T-helper 1 cell treated with Interleukin-12 subunit alpha and Interleukin-12 subunit beta and Interleukin-4 antibody, amounts not matched to agents 30 μg/mL and 1 μg/mL, for 36 hours (primary cell): ENCODE measurements at regions not wholly inside any gene's neighbourhood (a gene's known extent, or its start where the extent isn't known, plus 50 kb on each side); places are given as distances from the start of the nearest gene placed in this dataset.

Experiments used
- H3K27ac Mint-ChIP-seq: one replicate; pipeline ENCODE4 v1.8.0; 2021; ENCODE audit warnings: mild to moderate bottlenecking, mixed read lengths
- H3K27me3 Mint-ChIP-seq: one replicate; pipeline ENCODE4 v1.8.0; 2021; ENCODE audit warnings: low read depth, mixed read lengths
- H3K36me3 Mint-ChIP-seq: one replicate; pipeline ENCODE4 v1.8.0; 2021; ENCODE audit warnings: low read depth, mixed read lengths
- H3K4me1 Mint-ChIP-seq: one replicate; pipeline ENCODE4 v1.8.0; 2021; ENCODE audit warnings: low read depth, mixed read lengths
- H3K4me3 Mint-ChIP-seq: one replicate; pipeline ENCODE4 v1.8.0; 2021; ENCODE audit warnings: mild to moderate bottlenecking, moderate library complexity, mixed read lengths
- H3K9me3 Mint-ChIP-seq: one replicate; pipeline ENCODE4 v1.8.0; 2021; ENCODE audit warnings: mixed read lengths

- Mint-ChIP-seq H3K4me3 (no peak overlapping the region), H3K27me3 (no peaks in the 10 kb centered on the region), H3K9me3 (no peaks in the 10 kb centered on the region), H3K36me3 (no peaks in the 10 kb centered on the region), H3K27ac (no peak overlapping the region), H3K4me1 (no peaks in the 10 kb centered on the region)
These were observed 139.3 kb upstream of the SOX2 start for GRCh38 chr3:181572432-181572831.

GRCh38 chr3:181570472-181570871 lies 141.3 kb upstream of the SOX2 start:
- Mint-ChIP-seq H3K27ac (no peak overlapping the region), H3K4me1 (no peaks in the 10 kb centered on the region), H3K9me3 (no peaks in the 10 kb centered on the region), H3K4me3 (no peak overlapping the region), H3K27me3 (no peaks in the 10 kb centered on the region), H3K36me3 (no peaks in the 10 kb centered on the region)

- Mint-ChIP-seq H3K36me3 (no peaks in the 10 kb centered on the region), H3K27ac (no peak overlapping the region), H3K4me3 (no peak overlapping the region)
These were observed 142.3 kb upstream of the SOX2 start for GRCh38 chr3:181569356-181569940.

GRCh38 chr3:181568693-181569092 lies 143.0 kb upstream of the SOX2 start:
- Mint-ChIP-seq H3K4me3 (no peak overlapping the region), H3K36me3 (no peaks in the 10 kb centered on the region), H3K27ac (no peak overlapping the region), H3K4me1 (no peaks in the 10 kb centered on the region), H3K9me3 (no peaks in the 10 kb centered on the region), H3K27me3 (no peaks in the 10 kb centered on the region)

More at GRCh38 chr3:181569356-181569940, 142.3 kb upstream of the SOX2 start:
- no peaks in the 10 kb centered on the region for H3K27me3 Mint-ChIP-seq
- H3K4me1 Mint-ChIP-seq, result no peaks in the 10 kb centered on the region
- no peaks in the 10 kb centered on the region for H3K9me3 Mint-ChIP-seq

- Mint-ChIP-seq H3K36me3 (no peaks in the 10 kb centered on the region), H3K4me1 (no peaks in the 10 kb centered on the region), H3K4me3 (no peak overlapping the region), H3K9me3 (no peaks in the 10 kb centered on the region), H3K27me3 (no peaks in the 10 kb centered on the region), H3K27ac (no peak overlapping the region)
These were observed 143.5 kb upstream of the SOX2 start for GRCh38 chr3:181568248-181568647.

GRCh38 chr3:181567311-181568075 lies 144.2 kb upstream of the SOX2 start:
- H3K9me3 Mint-ChIP-seq, result no peaks in the 10 kb centered on the region
- H3K27ac Mint-ChIP-seq, result no peak overlapping the region
- H3K4me3 Mint-ChIP-seq, result no peak overlapping the region
- H3K27me3 Mint-ChIP-seq, result no peaks in the 10 kb centered on the region
- H3K4me1 Mint-ChIP-seq, result no peaks in the 10 kb centered on the region
- no peaks in the 10 kb centered on the region for H3K36me3 Mint-ChIP-seq

- Mint-ChIP-seq H3K9me3 (no peaks in the 10 kb centered on the region), H3K27ac (no peak overlapping the region), H3K4me1 (no peaks in the 10 kb centered on the region), H3K4me3 (no peak overlapping the region), H3K36me3 (no peaks in the 10 kb centered on the region), H3K27me3 (no peaks in the 10 kb centered on the region)
These were observed 146.3 kb upstream of the SOX2 start for GRCh38 chr3:181565416-181565815.

GRCh38 chr3:181564222-181564621 lies 147.5 kb upstream of the SOX2 start:
- no peak overlapping the region for H3K4me3 Mint-ChIP-seq
- H3K27me3 Mint-ChIP-seq, result no peaks in the 10 kb centered on the region
- H3K9me3 Mint-ChIP-seq, result no peaks in the 10 kb centered on the region
- H3K27ac Mint-ChIP-seq, result no peak overlapping the region
- H3K4me1 Mint-ChIP-seq, result no peaks in the 10 kb centered on the region
- H3K36me3 Mint-ChIP-seq, result no peaks in the 10 kb centered on the region

- Mint-ChIP-seq H3K4me3 (no peak overlapping the region), H3K36me3 (no peaks in the 10 kb centered on the region), H3K9me3 (peaks cover 3% of the 10 kb centered on the region), H3K4me1 (no peaks in the 10 kb centered on the region), H3K27me3 (no peaks in the 10 kb centered on the region), H3K27ac (no peak overlapping the region)
These were observed 150.3 kb upstream of the SOX2 start for GRCh38 chr3:181561139-181562031.

- no peak overlapping the region for H3K4me3 Mint-ChIP-seq
- H3K4me1 Mint-ChIP-seq, result no peaks in the 10 kb centered on the region
- H3K36me3 Mint-ChIP-seq, result no peaks in the 10 kb centered on the region
- no peak overlapping the region for H3K27ac Mint-ChIP-seq
- peaks cover 3% of the 10 kb centered on the region for H3K9me3 Mint-ChIP-seq
- H3K27me3 Mint-ChIP-seq, result no peaks in the 10 kb centered on the region
These were observed 152.9 kb upstream of the SOX2 start for GRCh38 chr3:181558870-181559269.

GRCh38 chr3:181555681-181556080 lies 156.0 kb upstream of the SOX2 start:
- Mint-ChIP-seq H3K9me3 (peaks cover 6% of the 10 kb centered on the region), H3K4me1 (no peaks in the 10 kb centered on the region), H3K36me3 (no peaks in the 10 kb centered on the region), H3K4me3 (no peak overlapping the region), H3K27ac (no peak overlapping the region), H3K27me3 (no peaks in the 10 kb centered on the region)

GRCh38 chr3:181554233-181554765 lies 157.4 kb upstream of the SOX2 start:
- Mint-ChIP-seq H3K27me3 (no peaks in the 10 kb centered on the region), H3K4me1 (no peaks in the 10 kb centered on the region), H3K27ac (no peak overlapping the region), H3K4me3 (no peak overlapping the region), H3K9me3 (peaks cover 6% of the 10 kb centered on the region), H3K36me3 (no peaks in the 10 kb centered on the region)

- Mint-ChIP-seq H3K9me3 (peaks cover 9% of the 10 kb centered on the region), H3K4me1 (no peaks in the 10 kb centered on the region), H3K27ac (no peak overlapping the region), H3K27me3 (no peaks in the 10 kb centered on the region), H3K36me3 (no peaks in the 10 kb centered on the region), H3K4me3 (no peak overlapping the region)
These were observed 162.5 kb upstream of the SOX2 start for GRCh38 chr3:181549266-181549665.

- H3K4me1 Mint-ChIP-seq, result no peaks in the 10 kb centered on the region
- no peak overlapping the region for H3K27ac Mint-ChIP-seq
- peaks cover 7% of the 10 kb centered on the region for H3K9me3 Mint-ChIP-seq
- no peak overlapping the region for H3K4me3 Mint-ChIP-seq
- no peaks in the 10 kb centered on the region for H3K27me3 Mint-ChIP-seq
- no peaks in the 10 kb centered on the region for H3K36me3 Mint-ChIP-seq
These were observed 170.3 kb upstream of the SOX2 start for GRCh38 chr3:181541414-181541813.
